B cell (primary cell): ENCODE measurements at regions not wholly inside any gene's neighbourhood (a gene's known extent, or its start where the extent isn't known, plus 50 kb on each side); places are given as distances from the start of the nearest gene placed in this dataset.

Experiments
- EZH2 ChIP-seq: IDR thresholded peaks from 2 replicates; pipeline ENCODE4 v1.6.1; 2012; ENCODE audit warnings: borderline replicate concordance, low read depth, mild to moderate bottlenecking, moderate library complexity, low read length; ENCODE audit not compliant: insufficient read depth, poor library complexity, severe bottlenecking
- TF ChIP-seq, protein P1 (sequence below): fragments of 200-600 bp; IDR thresholded peaks from one replicate; pipeline ENCODE4 v1.8.0; 2022; ENCODE audit warnings: antibody characterized with exemption, mild to moderate bottlenecking

GRCh38 chr2:225781991-225782390, 382.5 kb downstream of the NYAP2 start:
- TF ChIP-seq, protein P1, sequence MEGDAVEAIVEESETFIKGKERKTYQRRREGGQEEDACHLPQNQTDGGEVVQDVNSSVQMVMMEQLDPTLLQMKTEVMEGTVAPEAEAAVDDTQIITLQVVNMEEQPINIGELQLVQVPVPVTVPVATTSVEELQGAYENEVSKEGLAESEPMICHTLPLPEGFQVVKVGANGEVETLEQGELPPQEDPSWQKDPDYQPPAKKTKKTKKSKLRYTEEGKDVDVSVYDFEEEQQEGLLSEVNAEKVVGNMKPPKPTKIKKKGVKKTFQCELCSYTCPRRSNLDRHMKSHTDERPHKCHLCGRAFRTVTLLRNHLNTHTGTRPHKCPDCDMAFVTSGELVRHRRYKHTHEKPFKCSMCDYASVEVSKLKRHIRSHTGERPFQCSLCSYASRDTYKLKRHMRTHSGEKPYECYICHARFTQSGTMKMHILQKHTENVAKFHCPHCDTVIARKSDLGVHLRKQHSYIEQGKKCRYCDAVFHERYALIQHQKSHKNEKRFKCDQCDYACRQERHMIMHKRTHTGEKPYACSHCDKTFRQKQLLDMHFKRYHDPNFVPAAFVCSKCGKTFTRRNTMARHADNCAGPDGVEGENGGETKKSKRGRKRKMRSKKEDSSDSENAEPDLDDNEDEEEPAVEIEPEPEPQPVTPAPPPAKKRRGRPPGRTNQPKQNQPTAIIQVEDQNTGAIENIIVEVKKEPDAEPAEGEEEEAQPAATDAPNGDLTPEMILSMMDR = no peak
- no peak for TF ChIP-seq EZH2
